H1 (cell line): ENCODE measurements at regions not wholly inside any gene's neighbourhood (a gene's known extent, or its start where the extent isn't known, plus 50 kb on each side); places are given as distances from the start of the nearest gene placed in this dataset.

Experiments used
- CTCF ChIA-PET: fragments of 300-600 bp; sonication (Branson Sonifier 250); formaldehyde crosslinking; loops from one replicate; lab custom pipeline; 2021; ENCODE audit not compliant: partially characterized antibody; lab: Charles Lee
- POLR2A ChIA-PET: fragments of 300-600 bp; sonication (Branson Sonifier 250); formaldehyde crosslinking; loops from one replicate; lab custom pipeline; 2021; ENCODE audit warnings: inconsistent platforms; ENCODE audit not compliant: partially characterized antibody; lab: Charles Lee
- DNase-seq, 2 experiments: peaks; one replicate each; pipeline versions ENCODE4 v3.0.0 to v3.0.0-alpha.2; 2010 to 2022; ENCODE audit warnings: low spot score in 2 of 2, low read depth in 1 of 2, mixed read lengths in 1 of 2
- FAIRE-seq: peaks from 2 replicates; lab custom pipeline; 2011; peaks lifted over from hg19 to GRCh38; lab: Jason Lieb, UNC
- H2AFZ ChIP-seq: 2 replicates; pipeline ENCODE4 v1.8.1; 2012; ENCODE audit warnings: low read length, inconsistent platforms
- H2AK5ac ChIP-seq: 2 replicates; pipeline ENCODE4 v1.6.1; 2013; ENCODE audit warnings: low read depth, low read length
- H2BK120ac ChIP-seq: replicated peaks from 2 replicates; pipeline ENCODE3; 2013; ENCODE audit warnings: low read depth, low read length, inconsistent platforms
- H2BK12ac ChIP-seq: 2 replicates; pipeline ENCODE4 v1.6.1; 2013; ENCODE audit warnings: low read depth, low read length
- H2BK15ac ChIP-seq: 2 replicates; pipeline ENCODE4 v1.6.1; 2013; ENCODE audit warnings: low read length
- H2BK20ac ChIP-seq: 2 replicates; pipeline ENCODE4 v1.6.1; 2013; ENCODE audit warnings: low read length
- H2BK5ac ChIP-seq: 2 replicates; pipeline ENCODE4 v1.6.1; 2013; ENCODE audit warnings: low read depth, low read length
- H3K14ac ChIP-seq: 2 replicates; pipeline ENCODE4 v1.6.1; 2013; ENCODE audit warnings: inconsistent platforms; ENCODE audit not compliant: insufficient read length
- H3K18ac ChIP-seq: 2 replicates; pipeline ENCODE4 v1.6.1; 2013; ENCODE audit warnings: low read length; ENCODE audit errors: extremely low read depth
- H3K23ac ChIP-seq: 2 replicates; pipeline ENCODE4 v1.6.1; 2013; ENCODE audit warnings: inconsistent platforms; ENCODE audit not compliant: insufficient read length
- H3K23me2 ChIP-seq: 2 replicates; pipeline ENCODE4 v1.6.1; 2013; ENCODE audit warnings: low read depth, low read length
- H3K27ac ChIP-seq: 2 replicates; pipeline ENCODE4 v1.6.1; 2011; ENCODE audit warnings: low read depth, low read length, inconsistent platforms
- H3K27me3 ChIP-seq, 4 experiments: replicated peaks in 1 of 4; 1 replicate in 1 of 4; 2 replicates in 3 of 4; pipeline versions ENCODE4 v1.6.1 to v1.8.1; 2011 to 2013; ENCODE audit warnings: low read length in 3 of 4, mild to moderate bottlenecking in 3 of 4, inconsistent platforms in 2 of 4, mixed read lengths in 2 of 4, moderate library complexity in 1 of 4; ENCODE audit not compliant: control insufficient read depth in 3 of 4, insufficient read depth in 3 of 4; ENCODE audit errors: extremely low read depth in 1 of 4
- H3K36me3 ChIP-seq, 4 experiments: 2 replicates each; pipeline versions ENCODE4 v1.6.1 to v1.8.1; 2011 to 2013; ENCODE audit warnings: mild to moderate bottlenecking in 4 of 4, low read length in 3 of 4, moderate library complexity in 2 of 4, control low read depth in 1 of 4, inconsistent platforms in 1 of 4; ENCODE audit not compliant: insufficient read depth in 4 of 4, control insufficient read depth in 2 of 4
- H3K4ac ChIP-seq: replicated peaks from 2 replicates; pipeline ENCODE3; 2013; ENCODE audit warnings: low read length, low read depth, mixed read lengths, inconsistent platforms; ENCODE audit not compliant: insufficient read length
- H3K4me1 ChIP-seq, 4 experiments: replicated peaks in 1 of 4; 1 replicate in 1 of 4; 2 replicates in 3 of 4; pipeline versions ENCODE4 v1.6.1 to v1.8.1; 2011 to 2013; ENCODE audit warnings: low read length in 3 of 4, inconsistent platforms in 2 of 4, mixed read lengths in 1 of 4; ENCODE audit not compliant: insufficient read depth in 4 of 4, control insufficient read depth in 3 of 4
- H3K4me2 ChIP-seq, 2 experiments: 2 replicates each; pipeline versions ENCODE4 v1.6.1 to v1.8.1; 2011 to 2013; ENCODE audit warnings: low read depth in 2 of 2, low read length in 2 of 2, control low read depth in 1 of 2, inconsistent platforms in 1 of 2, mild to moderate bottlenecking in 1 of 2; ENCODE audit not compliant: insufficient read depth in 1 of 2
- H3K4me3 ChIP-seq, 4 experiments: fragments of 200-600, 300-600 bp in 1 of 4; sonication (generic), shearing (Covaris generic), sonication (Bioruptor Twin) in 1 of 4; 2 replicates each; pipeline versions ENCODE4 v1.5.1 to v1.8.1; 2011 to 2016; ENCODE audit warnings: low read length in 4 of 4, low read depth in 3 of 4, control low read depth in 2 of 4, inconsistent platforms in 2 of 4, mild to moderate bottlenecking in 2 of 4, mixed read lengths in 1 of 4, moderate library complexity in 1 of 4; ENCODE audit not compliant: insufficient read depth in 2 of 4; ENCODE audit errors: extremely low read depth in 1 of 4
- H3K56ac ChIP-seq: replicated peaks from 2 replicates; pipeline ENCODE3; 2013; ENCODE audit warnings: low read depth, mild to moderate bottlenecking, mixed read lengths, low read length, inconsistent platforms; ENCODE audit not compliant: insufficient read length
- H3K79me1 ChIP-seq: 2 replicates; pipeline ENCODE4 v1.6.1; 2013; ENCODE audit warnings: low read depth, low read length, control low read depth
- H3K79me2 ChIP-seq, 2 experiments: 2 replicates each; pipeline versions ENCODE4 v1.6.1 to v1.8.1; 2012 to 2013; ENCODE audit warnings: low read length in 2 of 2, mild to moderate bottlenecking in 2 of 2, inconsistent platforms in 1 of 2; ENCODE audit not compliant: insufficient read depth in 2 of 2, control insufficient read depth in 1 of 2
- H3K9ac ChIP-seq, 4 experiments: replicated peaks in 1 of 4; 1 replicate in 1 of 4; 2 replicates in 3 of 4; pipeline versions ENCODE4 v1.6.1 to v1.8.1; 2011 to 2013; ENCODE audit warnings: low read depth in 3 of 4, low read length in 3 of 4, control low read depth in 2 of 4, mild to moderate bottlenecking in 2 of 4, moderate library complexity in 2 of 4, inconsistent platforms in 1 of 4; ENCODE audit errors: extremely low read depth in 1 of 4
- H3K9me3 ChIP-seq, 2 experiments: 2 replicates each; pipeline versions ENCODE4 v1.6.1 to v1.8.1; 2012 to 2013; ENCODE audit warnings: mild to moderate bottlenecking in 2 of 2, moderate library complexity in 2 of 2, control low read depth in 1 of 2, inconsistent platforms in 1 of 2, low read depth in 1 of 2, low read length in 1 of 2, mixed read lengths in 1 of 2; ENCODE audit not compliant: insufficient read depth in 2 of 2
- H4K20me1 ChIP-seq, 2 experiments: replicated peaks in 1 of 2; 2 replicates each; pipeline versions ENCODE3 to v1.8.1; 2011 to 2013; ENCODE audit warnings: inconsistent platforms in 2 of 2, low read length in 2 of 2, mild to moderate bottlenecking in 1 of 2; ENCODE audit not compliant: insufficient read depth in 2 of 2, control insufficient read depth in 1 of 2
- H4K5ac ChIP-seq: 2 replicates; pipeline ENCODE4 v1.6.1; 2013; ENCODE audit warnings: low read length, low read depth, mixed read lengths, inconsistent platforms; ENCODE audit not compliant: insufficient read length
- H4K8ac ChIP-seq: 2 replicates; pipeline ENCODE4 v1.8.0; 2013; ENCODE audit warnings: mild to moderate bottlenecking, moderate library complexity, low read length, inconsistent platforms; ENCODE audit not compliant: insufficient read depth; ENCODE audit errors: extremely low read depth
- H4K91ac ChIP-seq: replicated peaks from 2 replicates; pipeline ENCODE3; 2013; ENCODE audit warnings: low read length, mixed read lengths, inconsistent platforms; ENCODE audit not compliant: insufficient read length
- ASH2L ChIP-seq: fragments of 200-600, 300-600 bp; sonication (generic); IDR thresholded peaks from one replicate; pipeline ENCODE4 v1.7.1; 2017; ENCODE audit warnings: low read length
- BRCA1 ChIP-seq: IDR thresholded peaks from 2 replicates; pipeline ENCODE4 v1.6.1; 2012; ENCODE audit warnings: low read depth, low read length, improper control_type of control experiment
- CREB1 ChIP-seq: IDR thresholded peaks from 2 replicates; pipeline ENCODE4 v1.6.1; 2012; ENCODE audit warnings: inconsistent platforms
- FOSL1 ChIP-seq: IDR thresholded peaks from 2 replicates; pipeline ENCODE4 v1.6.1; 2011; ENCODE audit warnings: mild to moderate bottlenecking, low read depth, low read length, moderate library complexity; ENCODE audit not compliant: insufficient read depth
- GABPA ChIP-seq: IDR thresholded peaks from 2 replicates; pipeline ENCODE4 v1.6.1; 2011; ENCODE audit warnings: mild to moderate bottlenecking, low read length, moderate library complexity, borderline replicate concordance; ENCODE audit not compliant: insufficient read depth
- NRF1 ChIP-seq: IDR thresholded peaks from 2 replicates; pipeline ENCODE4 v1.6.1; 2011; ENCODE audit warnings: mild to moderate bottlenecking, low read depth, low read length, improper control_type of control experiment
- SAP30 ChIP-seq: fragments of 300-600 bp; sonication (generic); IDR thresholded peaks from 2 replicates; pipeline ENCODE4 v1.7.1; 2012; ENCODE audit warnings: low read length, moderate library complexity, mild to moderate bottlenecking, inconsistent platforms; ENCODE audit not compliant: insufficient read depth, insufficient replicate concordance

- POLR2A ChIA-PET: no interaction called here
- Histone ChIP-seq H4K5ac (no peak overlapping the region), H3K4ac (no peak overlapping the region), H3K4me3 (no peak overlapping the region), H3K36me3 (no peaks in the 10 kb centered on the region), H3K9ac (no peak overlapping the region), H2BK5ac (no peak overlapping the region), H3K27ac (no peak overlapping the region), H3K23me2 (no peaks in the 10 kb centered on the region), H2BK20ac (no peak overlapping the region), H4K20me1 (no peaks in the 10 kb centered on the region), H4K91ac (no peak overlapping the region), H2BK12ac (no peak overlapping the region), H3K4me2 (no peak overlapping the region), H2BK120ac (no peak overlapping the region), H3K79me1 (no peaks in the 10 kb centered on the region), H2BK15ac (no peak overlapping the region), H3K18ac (no peak overlapping the region), H3K27me3 (no peaks in the 10 kb centered on the region), H4K8ac (no peak overlapping the region), H2AFZ (no peak overlapping the region), H3K14ac (no peak overlapping the region), H3K9me3 (no peaks in the 10 kb centered on the region), H2AK5ac (no peak overlapping the region), H3K4me1 (no peaks in the 10 kb centered on the region), H3K79me2 (no peaks in the 10 kb centered on the region), H3K56ac (no peak overlapping the region), H3K23ac (no peak overlapping the region)
- CTCF ChIA-PET: no interaction called here
- TF ChIP-seq NRF1 (no peak), GABPA (no peak), ASH2L (no peak), SAP30 (no peak), BRCA1 (no peak), CREB1 (no peak), FOSL1 (no peak)
- no peak for FAIRE-seq
- DNase-seq: no peak
Measured at GRCh38 chr12:42854826-42855225, 265.3 kb upstream of the PRICKLE1 start.
